ENCODE measurements at regions not wholly inside any gene's neighbourhood (a gene's known extent, or its start where the extent isn't known, plus 50 kb on each side); places are given as distances from the start of the nearest gene placed in this dataset.

DNA sequence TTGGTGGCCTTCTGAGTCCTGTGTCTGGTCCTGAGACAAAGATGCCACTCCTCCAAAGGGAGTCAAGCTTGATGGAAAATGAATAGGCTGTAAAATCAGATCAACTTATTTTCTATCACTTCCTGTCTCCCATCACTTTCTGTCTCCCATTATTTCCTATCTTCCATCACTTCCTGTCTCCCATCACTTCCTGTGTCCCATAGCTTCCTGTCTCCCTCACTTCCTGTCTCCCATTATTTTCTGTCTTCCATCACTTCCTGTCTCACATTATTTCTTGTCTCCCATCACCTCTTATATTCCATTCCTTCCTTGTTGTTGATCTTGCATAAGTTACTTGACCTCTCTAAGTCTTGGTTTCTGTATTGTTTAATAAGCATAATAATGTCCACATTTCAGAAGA lies 418.5 kb upstream of the EEF2KMT start:
- TF ChIP-seq POLR2A (IDR thresholded peaks at IDR 0.05), result no peak
- TF ChIP-seq, protein P1, sequence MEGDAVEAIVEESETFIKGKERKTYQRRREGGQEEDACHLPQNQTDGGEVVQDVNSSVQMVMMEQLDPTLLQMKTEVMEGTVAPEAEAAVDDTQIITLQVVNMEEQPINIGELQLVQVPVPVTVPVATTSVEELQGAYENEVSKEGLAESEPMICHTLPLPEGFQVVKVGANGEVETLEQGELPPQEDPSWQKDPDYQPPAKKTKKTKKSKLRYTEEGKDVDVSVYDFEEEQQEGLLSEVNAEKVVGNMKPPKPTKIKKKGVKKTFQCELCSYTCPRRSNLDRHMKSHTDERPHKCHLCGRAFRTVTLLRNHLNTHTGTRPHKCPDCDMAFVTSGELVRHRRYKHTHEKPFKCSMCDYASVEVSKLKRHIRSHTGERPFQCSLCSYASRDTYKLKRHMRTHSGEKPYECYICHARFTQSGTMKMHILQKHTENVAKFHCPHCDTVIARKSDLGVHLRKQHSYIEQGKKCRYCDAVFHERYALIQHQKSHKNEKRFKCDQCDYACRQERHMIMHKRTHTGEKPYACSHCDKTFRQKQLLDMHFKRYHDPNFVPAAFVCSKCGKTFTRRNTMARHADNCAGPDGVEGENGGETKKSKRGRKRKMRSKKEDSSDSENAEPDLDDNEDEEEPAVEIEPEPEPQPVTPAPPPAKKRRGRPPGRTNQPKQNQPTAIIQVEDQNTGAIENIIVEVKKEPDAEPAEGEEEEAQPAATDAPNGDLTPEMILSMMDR (IDR thresholded peaks at IDR 0.05), result no peak

Data from vagina (tissue), 2 donors.